HCT116 (cell line): ENCODE measurements at regions not wholly inside any gene's neighbourhood (a gene's known extent, or its start where the extent isn't known, plus 50 kb on each side); places are given as distances from the start of the nearest gene placed in this dataset.

Source experiments
- CEBPB ChIP-seq: IDR thresholded peaks from 2 replicates; pipeline ENCODE4 v1.6.1; 2012; ENCODE audit warnings: low read depth
- CTCF ChIP-seq, 3 experiments: fragments of 200-600 bp in 1 of 3; sonication (generic) in 1 of 3; IDR thresholded peaks in 2 of 3; conservative IDR thresholded peaks in 1 of 3; 2 replicates each; pipeline ENCODE4 v1.5.1; 2012 to 2017; ENCODE audit warnings: low read depth in 2 of 3, low read length in 2 of 3, antibody characterized with exemption in 1 of 3, borderline replicate concordance in 1 of 3, control low read depth in 1 of 3, mild to moderate bottlenecking in 1 of 3, mixed read lengths in 1 of 3, mixed run types in 1 of 3, moderate library complexity in 1 of 3; ENCODE audit not compliant: insufficient read depth in 1 of 3
- EGR1 ChIP-seq: IDR thresholded peaks from 2 replicates; pipeline ENCODE4 v1.6.1; 2012; ENCODE audit warnings: low read depth
- EZH2 ChIP-seq: fragments of 200-600 bp; sonication (generic); IDR thresholded peaks from 2 replicates; pipeline ENCODE4 v1.6.1; 2017; ENCODE audit warnings: antibody characterized with exemption, mixed run types
- EZH2phosphoT487 ChIP-seq: fragments of 200-600 bp; IDR thresholded peaks from 2 replicates; pipeline ENCODE4 v1.6.1; 2018; ENCODE audit warnings: antibody characterized with exemption, borderline replicate concordance
- JUND ChIP-seq: IDR thresholded peaks from 2 replicates; pipeline ENCODE4 v1.6.1; 2012
- MAX ChIP-seq: IDR thresholded peaks from 2 replicates; pipeline ENCODE4 v1.6.1; 2012
- POLR2A ChIP-seq: IDR thresholded peaks from 2 replicates; pipeline ENCODE4 v1.7.0; 2011; ENCODE audit warnings: borderline replicate concordance; ENCODE audit not compliant: insufficient read depth, insufficient read length; ENCODE audit errors: extremely low read depth
- RAD21 ChIP-seq: IDR thresholded peaks from 2 replicates; pipeline ENCODE4 v1.6.1; 2012; ENCODE audit warnings: low read depth, mild to moderate bottlenecking
- TCF7L2 ChIP-seq: IDR thresholded peaks from 2 replicates; pipeline ENCODE4 v1.7.0; 2011; ENCODE audit warnings: borderline replicate concordance, inconsistent platforms; ENCODE audit not compliant: insufficient read depth, insufficient read length; ENCODE audit errors: extremely low read depth

GRCh38 chr20:7269452-7269851 is 502.0 kb downstream of the BMP2 start:
- no peak for TF ChIP-seq EZH2phosphoT487
- no peak for TF ChIP-seq CTCF (IDR thresholded peaks at IDR 0.05 in 2 of 3, conservative IDR thresholded peaks at IDR 0.05 in 1 of 3; ENCODE audit: borderline replicate concordance in 1 of 3, insufficient read depth in 1 of 3, low read depth in 2 of 3, low read length in 2 of 3)
- TF ChIP-seq TCF7L2: no peak
- no peak for TF ChIP-seq RAD21
- TF ChIP-seq MAX: no peak
- TF ChIP-seq JUND: no peak
- TF ChIP-seq EZH2: no peak
- TF ChIP-seq POLR2A: no peak
- no peak for TF ChIP-seq EGR1
- no peak for TF ChIP-seq CEBPB
